Activated T-helper 17 cell treated with anti-CD3 and anti-CD28 coated beads, Interleukin-2, amount 50 U/mL, for 72 hours (primary cell): ENCODE measurements at regions not wholly inside any gene's neighbourhood (a gene's known extent, or its start where the extent isn't known, plus 50 kb on each side); places are given as distances from the start of the nearest gene placed in this dataset.
"Not testable (repeated sequence)": the region's sequence is repeated elsewhere in the genome, so short reads cannot be mapped to it uniquely, and the experiment has no call there.

Experiments
- ATAC-seq: fragments of 150-1000 bp; cut with Tn5 transposase; replicated peaks from 2 replicates; pipeline ENCODE4 v1.10.0; 2021; ENCODE audit warnings: mild to moderate bottlenecking, moderate library complexity
- H3K27ac Mint-ChIP-seq: one replicate; pipeline ENCODE4 v1.8.0; 2022; ENCODE audit warnings: mixed read lengths
- H3K27me3 Mint-ChIP-seq: one replicate; pipeline ENCODE4 v1.8.0; 2022; ENCODE audit warnings: mixed read lengths
- H3K36me3 Mint-ChIP-seq: one replicate; pipeline ENCODE4 v1.8.0; 2022; ENCODE audit warnings: low read depth, mild to moderate bottlenecking, mixed read lengths
- H3K4me1 Mint-ChIP-seq: one replicate; pipeline ENCODE4 v1.8.0; 2022; ENCODE audit warnings: mixed read lengths
- H3K4me3 Mint-ChIP-seq: one replicate; pipeline ENCODE4 v1.8.0; 2022; ENCODE audit warnings: mild to moderate bottlenecking, mixed read lengths
- H3K9me3 Mint-ChIP-seq: one replicate; pipeline ENCODE4 v1.8.0; 2022; ENCODE audit warnings: mixed read lengths

DNA sequence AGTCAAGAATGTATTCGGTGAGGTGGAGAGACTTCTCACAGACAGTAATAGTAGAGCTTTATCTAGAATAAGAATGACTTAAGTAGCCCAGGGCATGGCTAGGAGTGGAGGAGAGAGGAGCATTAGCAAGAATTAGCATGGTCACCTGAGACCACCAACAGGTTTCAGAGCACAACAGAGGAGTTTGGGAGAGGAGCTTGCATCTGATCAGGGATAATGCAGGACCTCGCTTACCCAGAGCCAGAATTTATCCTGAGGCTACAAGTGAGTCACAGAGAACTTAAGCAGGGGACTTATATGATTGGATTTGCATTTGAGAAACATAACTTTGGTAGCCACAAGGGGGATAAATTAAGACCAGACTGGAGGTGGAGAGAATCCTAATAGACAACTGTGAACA is 102.1 kb upstream of the FNDC3A start:
- Mint-ChIP-seq H3K27ac (no peak overlapping the region), H3K36me3 (no peaks in the 10 kb centered on the region), H3K27me3 (peaks cover 8% of the 10 kb centered on the region), H3K4me1 (no peaks in the 10 kb centered on the region), H3K4me3 (no peak overlapping the region), H3K9me3 (no peaks in the 10 kb centered on the region)
- ATAC-seq, result no peak

DNA sequence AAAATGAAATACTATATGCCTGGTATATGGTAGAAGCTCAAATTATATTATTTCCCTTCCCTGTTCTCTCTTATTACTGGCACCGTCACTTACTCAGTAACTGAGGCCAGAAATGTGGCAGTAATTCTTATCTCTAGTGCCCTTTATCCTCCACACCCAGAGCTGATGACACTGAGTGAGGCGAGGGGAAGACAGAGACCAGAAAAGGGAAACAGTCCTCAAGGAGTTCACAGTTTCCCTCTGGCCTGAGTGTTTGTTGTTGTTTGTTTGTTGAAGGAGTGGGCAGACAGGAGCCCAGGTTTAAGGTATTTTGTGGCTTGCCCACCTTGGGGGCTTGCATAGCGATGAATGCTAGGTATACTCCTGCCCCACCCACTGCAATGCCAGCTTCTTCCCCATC is 101.5 kb upstream of the FNDC3A start:
- Mint-ChIP-seq H3K4me1 (peaks cover 3% of the 10 kb centered on the region), H3K36me3 (no peaks in the 10 kb centered on the region), H3K9me3 (no peaks in the 10 kb centered on the region), H3K4me3 (no peak overlapping the region), H3K27me3 (peaks cover 8% of the 10 kb centered on the region), H3K27ac (no peak overlapping the region)
- no peak for ATAC-seq

DNA sequence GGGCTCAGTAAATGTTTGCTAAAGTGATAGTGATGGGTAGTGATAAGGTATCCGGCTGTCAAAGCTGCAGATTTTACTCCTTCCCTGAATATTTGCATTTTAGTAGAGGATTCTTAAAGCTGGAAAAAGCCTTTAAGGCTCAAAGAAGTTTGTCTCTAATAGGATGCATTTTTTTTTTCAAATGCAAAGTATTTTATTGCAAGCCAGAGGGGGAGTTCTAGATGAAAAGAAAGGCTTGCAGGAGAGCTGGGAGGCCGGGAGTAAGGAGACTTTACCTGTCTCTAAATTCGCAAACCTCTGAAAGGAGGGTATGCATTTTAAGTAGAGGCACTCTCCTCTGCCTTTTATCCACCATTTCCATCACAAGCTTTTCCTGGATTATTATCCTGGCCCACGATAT is 100.7 kb upstream of the FNDC3A start:
- no peak overlapping the region for H3K4me3 Mint-ChIP-seq
- no peaks in the 10 kb centered on the region for H3K36me3 Mint-ChIP-seq
- H3K27me3 Mint-ChIP-seq, result peaks cover 8% of the 10 kb centered on the region
- no peaks in the 10 kb centered on the region for H3K9me3 Mint-ChIP-seq
- H3K4me1 Mint-ChIP-seq, result peaks cover 12% of the 10 kb centered on the region
- no peak for ATAC-seq
- no peak overlapping the region for H3K27ac Mint-ChIP-seq

DNA sequence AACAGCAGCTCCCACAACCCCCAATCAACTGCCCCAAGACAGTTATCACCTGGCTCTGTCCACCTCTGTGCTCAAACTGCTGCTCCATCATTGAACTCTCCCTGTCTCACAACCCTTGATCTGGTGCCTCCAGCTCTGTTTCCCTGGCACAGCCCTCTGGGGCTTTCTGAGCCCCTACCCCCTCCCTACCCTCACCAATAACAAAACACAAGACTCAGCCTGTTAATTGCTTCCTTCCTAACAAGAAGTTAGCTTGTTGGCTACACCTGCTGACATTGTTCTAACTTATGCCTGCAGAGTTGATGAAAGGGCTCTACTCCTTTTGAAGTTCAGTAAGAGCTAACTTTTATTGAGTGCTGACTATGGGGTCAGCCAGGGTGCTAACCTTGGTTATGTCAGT is 99.4 kb upstream of the FNDC3A start:
- H3K9me3 Mint-ChIP-seq, result no peaks in the 10 kb centered on the region
- peaks cover 15% of the 10 kb centered on the region for H3K4me1 Mint-ChIP-seq
- no peak for ATAC-seq
- no peak overlapping the region for H3K4me3 Mint-ChIP-seq
- H3K27me3 Mint-ChIP-seq, result peaks cover 8% of the 10 kb centered on the region
- no peak overlapping the region for H3K27ac Mint-ChIP-seq
- no peaks in the 10 kb centered on the region for H3K36me3 Mint-ChIP-seq

DNA sequence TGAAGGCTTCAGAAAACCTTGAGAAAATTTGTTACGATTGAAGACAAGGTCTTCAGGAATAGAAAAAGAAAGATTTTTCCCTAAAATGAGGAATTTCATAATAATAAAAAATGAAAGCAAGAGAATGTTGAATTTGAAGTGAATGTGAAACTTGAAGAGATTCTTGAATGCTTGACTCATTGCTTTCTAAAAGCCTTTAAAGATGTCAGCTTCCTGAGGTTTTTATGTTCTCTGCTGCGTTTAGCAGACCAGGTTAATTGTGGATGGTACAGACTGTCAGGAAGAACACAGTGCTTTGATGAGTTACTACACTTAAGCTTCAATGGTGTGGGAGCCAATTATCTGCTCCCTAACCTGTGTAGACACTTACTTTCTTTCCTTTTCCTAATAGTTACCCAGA is 96.3 kb upstream of the FNDC3A start:
- peak; percentile 34 for ATAC-seq
- Mint-ChIP-seq H3K27me3 (peaks cover 4% of the 10 kb centered on the region), H3K27ac (peak overlapping the region; percentile 65), H3K4me3 (peak overlapping the region; percentile 60), H3K9me3 (no peaks in the 10 kb centered on the region), H3K36me3 (no peaks in the 10 kb centered on the region), H3K4me1 (peaks cover 21% of the 10 kb centered on the region)

DNA sequence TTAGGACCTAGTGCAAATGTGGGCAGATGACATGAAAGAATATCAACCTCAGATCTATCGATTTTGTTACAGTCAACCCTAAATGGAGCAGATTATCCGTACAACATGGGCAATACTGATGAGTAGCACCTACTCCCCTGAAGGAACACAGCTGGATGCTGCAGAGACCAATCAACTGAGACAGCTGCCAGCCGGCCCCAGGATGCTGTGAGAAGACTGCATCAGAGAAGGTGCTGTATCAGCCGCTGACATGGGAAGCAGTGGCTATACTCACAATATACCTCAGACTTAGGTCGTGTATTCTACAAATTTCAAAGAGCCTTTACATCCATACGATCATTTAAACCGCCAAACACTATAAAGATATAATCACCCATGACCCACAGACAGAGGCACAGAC is 95.9 kb upstream of the FNDC3A start:
- H3K4me1 Mint-ChIP-seq, result peaks cover 22% of the 10 kb centered on the region
- H3K36me3 Mint-ChIP-seq, result no peaks in the 10 kb centered on the region
- H3K4me3 Mint-ChIP-seq, result peak overlapping the region; percentile 60
- ATAC-seq, result no peak
- peak overlapping the region; percentile 65 for H3K27ac Mint-ChIP-seq
- peaks cover 4% of the 10 kb centered on the region for H3K27me3 Mint-ChIP-seq
- H3K9me3 Mint-ChIP-seq, result no peaks in the 10 kb centered on the region

DNA sequence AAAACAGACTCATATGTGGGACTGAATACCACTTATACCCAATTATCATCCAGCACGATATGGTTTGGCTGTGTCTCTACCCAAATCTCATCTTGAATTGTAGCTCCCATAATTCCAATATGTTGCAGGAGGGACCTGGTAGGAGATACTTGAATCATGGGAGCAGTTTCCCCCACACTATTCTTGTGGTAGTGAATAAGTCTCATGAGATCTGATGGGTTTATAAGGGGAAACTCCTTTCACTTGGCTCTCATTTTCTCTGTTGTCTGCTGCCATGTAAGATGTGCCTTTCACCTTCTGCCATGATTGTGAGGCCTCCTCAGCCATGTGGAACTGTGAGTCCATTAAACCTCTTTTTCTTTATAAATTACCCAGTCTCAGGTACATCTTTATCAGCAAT is 91.9 kb upstream of the FNDC3A start:
- H3K27me3 Mint-ChIP-seq, H3K36me3 Mint-ChIP-seq, H3K9me3 Mint-ChIP-seq: not testable (repeated sequence)
- H3K4me3 Mint-ChIP-seq, result peak overlapping the region; percentile 64
- peaks cover 30% of the 10 kb centered on the region for H3K4me1 Mint-ChIP-seq
- ATAC-seq, result peak; percentile 30
- H3K27ac Mint-ChIP-seq, result peak overlapping the region; percentile 90

DNA sequence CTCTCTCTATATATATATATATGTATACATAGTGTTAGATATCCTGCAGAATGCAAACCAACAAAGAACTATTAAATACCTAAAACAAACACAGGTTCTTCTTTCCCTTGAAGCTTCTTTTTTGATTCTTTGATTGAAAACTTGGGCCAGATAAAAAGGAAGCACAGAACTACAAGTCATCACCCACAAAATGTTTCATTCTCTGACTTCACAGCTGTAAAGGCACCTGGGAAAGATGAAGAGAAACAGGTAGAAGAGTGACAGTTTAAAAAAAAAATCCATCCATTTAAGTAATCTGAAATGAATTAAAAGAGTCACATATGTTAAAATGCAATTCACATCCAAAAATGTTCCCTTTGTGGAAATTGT is 90.7 kb upstream of the FNDC3A start:
- no peaks in the 10 kb centered on the region for H3K36me3 Mint-ChIP-seq
- peaks cover 23% of the 10 kb centered on the region for H3K4me1 Mint-ChIP-seq
- H3K4me3 Mint-ChIP-seq, result peak overlapping the region; percentile 64
- H3K9me3 Mint-ChIP-seq, result no peaks in the 10 kb centered on the region
- H3K27me3 Mint-ChIP-seq, result no peaks in the 10 kb centered on the region
- H3K27ac Mint-ChIP-seq, result peak overlapping the region; percentile 90
- no peak for ATAC-seq

DNA sequence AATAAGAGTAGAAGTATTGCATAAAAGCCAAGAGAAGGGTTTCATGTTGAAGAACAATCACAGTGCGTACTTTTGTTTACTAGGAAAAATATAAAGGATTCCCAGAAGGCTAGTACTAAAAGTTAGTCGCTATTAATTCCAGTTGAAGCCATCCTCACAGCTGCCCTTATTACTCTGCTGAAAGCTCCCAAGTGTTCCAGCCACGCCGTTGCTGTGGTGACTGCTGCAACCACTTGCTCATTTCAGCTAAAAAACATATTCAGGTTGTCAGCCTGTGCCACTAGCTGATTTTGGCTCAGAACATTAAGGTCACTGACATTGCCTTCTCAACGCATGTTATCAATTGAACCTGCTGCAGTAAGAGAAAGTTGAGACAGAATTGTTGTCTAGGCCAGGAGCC is 87.1 kb upstream of the FNDC3A start:
- no peaks in the 10 kb centered on the region for H3K27me3 Mint-ChIP-seq
- ATAC-seq, result no peak
- H3K36me3 Mint-ChIP-seq, result no peaks in the 10 kb centered on the region
- H3K4me1 Mint-ChIP-seq, result peaks cover 33% of the 10 kb centered on the region
- peaks cover 4% of the 10 kb centered on the region for H3K9me3 Mint-ChIP-seq
- H3K4me3 Mint-ChIP-seq, result no peak overlapping the region
- H3K27ac Mint-ChIP-seq, result no peak overlapping the region

DNA sequence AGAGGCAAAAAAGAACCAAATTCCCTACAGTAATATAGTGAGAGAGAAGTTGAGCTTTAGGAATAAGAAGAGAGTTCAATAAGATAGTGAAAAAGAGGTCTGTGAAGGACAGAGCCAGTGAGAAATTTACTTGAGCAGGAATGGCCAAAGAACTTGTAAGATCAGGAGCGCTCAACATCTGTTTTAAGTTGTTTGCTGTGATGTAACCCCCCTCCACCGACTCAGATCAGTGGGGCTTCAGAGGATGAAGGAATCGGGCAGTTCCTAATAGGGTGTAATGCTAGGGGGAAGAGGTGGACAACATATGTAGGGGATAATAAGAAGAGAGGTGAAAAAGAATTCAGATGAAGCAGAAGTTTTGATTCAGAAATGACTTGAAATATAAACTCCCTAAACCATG is 85.3 kb upstream of the FNDC3A start:
- Mint-ChIP-seq H3K27me3 (no peaks in the 10 kb centered on the region), H3K4me3 (no peak overlapping the region), H3K4me1 (peaks cover 27% of the 10 kb centered on the region), H3K9me3 (peaks cover 4% of the 10 kb centered on the region), H3K36me3 (no peaks in the 10 kb centered on the region), H3K27ac (peak overlapping the region; percentile 9)
- no peak for ATAC-seq

DNA sequence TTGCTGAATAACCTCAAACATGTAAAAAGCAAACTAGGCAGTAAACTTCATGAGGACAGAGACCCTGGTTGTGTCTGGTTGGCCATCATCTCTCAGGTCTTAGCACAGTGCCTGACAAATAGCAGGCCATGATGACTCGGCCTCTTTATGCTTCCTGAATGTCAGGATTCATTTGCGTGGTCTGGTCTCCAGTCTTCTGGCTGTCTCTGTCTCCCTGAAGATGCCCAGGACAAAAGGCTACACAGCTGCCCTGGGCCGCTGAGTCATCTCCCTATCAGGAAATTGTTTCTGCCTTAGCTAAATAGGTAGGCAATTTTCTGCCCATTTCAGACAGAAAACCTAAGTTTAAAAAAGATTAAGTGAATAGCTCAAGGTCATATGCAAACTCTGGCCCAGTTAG is 84.1 kb upstream of the FNDC3A start:
- Mint-ChIP-seq H3K4me1 (peaks cover 24% of the 10 kb centered on the region), H3K36me3 (no peaks in the 10 kb centered on the region), H3K4me3 (peak overlapping the region; percentile 53), H3K9me3 (peaks cover 4% of the 10 kb centered on the region), H3K27ac (peak overlapping the region; percentile 75), H3K27me3 (no peaks in the 10 kb centered on the region)
- ATAC-seq, result peak; percentile 19

DNA sequence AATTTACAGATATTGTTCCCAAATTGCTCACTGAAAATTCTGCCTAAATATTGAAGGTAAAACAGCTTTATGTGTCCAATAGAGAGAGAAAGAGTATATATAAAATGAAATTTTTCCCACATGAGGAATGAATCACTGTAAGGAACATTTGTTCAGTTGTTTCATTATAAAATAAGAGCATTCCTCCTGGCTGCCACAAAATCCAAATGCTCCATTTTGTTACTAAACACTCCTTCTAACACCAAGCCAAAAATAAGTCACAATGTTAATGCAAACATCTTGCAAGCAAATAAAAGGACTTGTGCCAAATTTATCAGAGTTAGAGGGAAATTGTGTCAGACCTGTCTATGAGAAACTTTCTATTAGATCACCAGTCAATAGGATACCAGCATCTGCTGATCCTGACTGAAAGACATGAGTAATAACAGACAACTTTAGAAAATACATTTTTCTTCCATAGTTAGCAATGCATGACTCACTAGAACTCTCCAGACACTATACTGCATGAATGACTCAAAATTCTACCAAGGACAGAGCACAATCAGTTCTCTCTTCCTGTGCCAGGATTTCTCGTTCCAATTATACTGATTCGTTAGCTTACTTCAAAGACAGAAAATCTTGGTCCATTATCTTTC is 83.5 kb upstream of the FNDC3A start:
- Mint-ChIP-seq H3K27ac (peak overlapping the region; percentile 75), H3K36me3 (no peaks in the 10 kb centered on the region), H3K9me3 (peaks cover 4% of the 10 kb centered on the region), H3K4me3 (peak overlapping the region; percentile 53), H3K27me3 (no peaks in the 10 kb centered on the region), H3K4me1 (peaks cover 24% of the 10 kb centered on the region)
- ATAC-seq, result peak; percentile 98

DNA sequence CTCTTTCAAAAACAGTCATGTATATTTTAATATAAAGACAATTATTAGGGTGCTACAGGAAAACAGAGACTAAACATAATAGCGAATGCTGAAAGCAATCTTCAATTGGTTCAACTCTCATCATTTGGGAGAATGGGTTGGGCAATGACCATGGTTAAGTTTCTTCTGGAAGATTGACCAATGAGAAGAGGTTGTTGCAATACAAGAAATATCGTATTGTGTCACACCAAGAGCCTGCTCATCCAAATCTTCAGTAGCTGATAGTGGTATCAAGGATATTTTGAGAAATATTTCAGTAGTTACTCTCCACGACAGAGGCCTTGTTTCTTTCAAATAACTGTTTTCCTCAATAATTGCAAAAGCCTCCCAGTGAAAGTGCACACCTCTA is 83.0 kb upstream of the FNDC3A start:
- Mint-ChIP-seq H3K4me3 (peak overlapping the region; percentile 53), H3K9me3 (peaks cover 4% of the 10 kb centered on the region)

DNA sequence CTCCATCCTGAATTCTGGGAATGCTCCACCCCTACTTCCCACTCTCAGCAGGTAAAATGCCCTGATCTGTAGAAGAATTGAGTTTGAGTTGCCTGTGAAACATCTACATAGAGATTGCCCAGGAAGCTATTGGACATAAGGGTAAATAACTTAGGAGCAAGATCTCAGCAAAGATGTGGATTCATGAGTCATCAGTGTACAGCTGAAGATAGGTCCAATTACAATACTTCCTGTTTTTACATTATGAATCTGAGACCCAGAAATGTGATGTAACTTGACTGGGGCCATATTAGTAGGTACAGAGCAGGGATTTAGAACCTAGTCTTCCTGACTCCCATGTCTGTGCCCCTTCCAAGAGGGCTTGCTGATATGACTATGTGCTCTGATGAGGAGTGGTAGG is 79.4 kb upstream of the FNDC3A start:
- peaks cover 17% of the 10 kb centered on the region for H3K27me3 Mint-ChIP-seq
- no peak for ATAC-seq
- H3K4me1 Mint-ChIP-seq, result peaks cover 16% of the 10 kb centered on the region
- H3K9me3 Mint-ChIP-seq, result peaks cover under 1% of the 10 kb centered on the region
- H3K4me3 Mint-ChIP-seq, result no peak overlapping the region
- no peaks in the 10 kb centered on the region for H3K36me3 Mint-ChIP-seq
- H3K27ac Mint-ChIP-seq, result no peak overlapping the region

More for the DNA sequence above, 83.0 kb upstream of the FNDC3A start:
- Mint-ChIP-seq H3K36me3 (no peaks in the 10 kb centered on the region), H3K27ac (peak overlapping the region; percentile 75), H3K27me3 (peaks cover under 1% of the 10 kb centered on the region), H3K4me1 (peaks cover 24% of the 10 kb centered on the region)
- no peak for ATAC-seq

DNA sequence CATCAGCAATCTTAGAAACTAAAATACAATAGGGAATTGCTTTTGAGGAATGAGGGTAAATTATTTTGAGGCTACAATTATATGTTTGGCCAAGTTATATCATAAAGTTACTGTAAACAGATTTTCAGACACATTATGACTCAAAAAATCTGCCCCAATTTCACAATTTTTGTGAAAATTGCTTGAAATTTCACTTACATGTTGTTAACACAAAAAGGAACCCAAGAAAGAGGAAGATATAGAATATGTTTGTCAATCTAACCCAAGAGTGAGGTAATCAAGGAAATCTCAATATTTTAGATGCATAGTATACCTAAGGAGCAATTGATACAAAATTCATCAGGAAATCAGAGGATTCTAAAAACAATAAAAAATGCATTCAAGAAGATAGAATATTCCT is 73.9 kb upstream of the FNDC3A start:
- Mint-ChIP-seq H3K27me3 (peaks cover 19% of the 10 kb centered on the region), H3K36me3 (no peaks in the 10 kb centered on the region), H3K4me3 (no peak overlapping the region), H3K9me3 (no peaks in the 10 kb centered on the region), H3K4me1 (no peaks in the 10 kb centered on the region), H3K27ac (no peak overlapping the region)
- no peak for ATAC-seq

DNA sequence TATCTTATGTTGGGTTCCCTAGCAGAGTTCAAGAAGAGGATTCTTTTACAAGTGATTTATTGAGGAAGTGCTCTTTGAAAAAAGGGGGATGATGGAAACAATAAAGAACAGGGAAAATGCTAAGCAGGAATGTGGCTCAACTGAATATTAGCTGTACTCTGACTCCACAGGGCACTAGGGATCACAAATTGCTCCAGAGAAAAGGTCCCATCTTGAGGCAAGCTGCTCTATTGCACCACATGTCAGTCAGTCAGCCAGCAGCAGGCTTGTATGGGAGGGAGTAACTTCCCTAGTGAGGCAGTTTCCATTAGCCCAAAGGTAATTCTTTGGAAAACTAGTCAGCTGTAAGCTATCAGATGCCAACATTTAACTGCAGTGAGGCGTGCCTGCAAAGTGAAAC is 73.3 kb upstream of the FNDC3A start:
- Mint-ChIP-seq H3K27ac (no peak overlapping the region), H3K9me3 (no peaks in the 10 kb centered on the region), H3K27me3 (peaks cover 19% of the 10 kb centered on the region), H3K4me3 (no peak overlapping the region), H3K36me3 (no peaks in the 10 kb centered on the region), H3K4me1 (no peaks in the 10 kb centered on the region)
- ATAC-seq, result no peak
